ENCODE measurements at regions not wholly inside any gene's neighbourhood (a gene's known extent, or its start where the extent isn't known, plus 50 kb on each side); places are given as distances from the start of the nearest gene placed in this dataset.

- Histone ChIP-seq H2BK120ac (replicated peaks; ENCODE audit: low read depth, low read length) (no peak overlapping the region), H3K18ac (ENCODE audit: extremely low read depth, low read length) (no peak overlapping the region), H3K79me1 (ENCODE audit: low read depth, low read length) (no peaks in the 10 kb centered on the region), H2BK5ac (ENCODE audit: low read depth, low read length) (no peak overlapping the region), H4K91ac (replicated peaks; ENCODE audit: insufficient read length, low read length) (no peak overlapping the region), H3K23ac (ENCODE audit: insufficient read length) (no peak overlapping the region), H3K4ac (replicated peaks; ENCODE audit: insufficient read length, low read depth, low read length) (no peak overlapping the region), H3K4me3 (ENCODE audit: extremely low read depth in 1 of 4, insufficient read depth in 2 of 4, low read depth in 3 of 4, low read length in 4 of 4) (no peak overlapping the region), H3K14ac (ENCODE audit: insufficient read length) (no peak overlapping the region), H3K27ac (ENCODE audit: low read depth, low read length) (no peak overlapping the region), H3K9ac (replicated peaks in 1 of 4; ENCODE audit: extremely low read depth in 1 of 4, low read depth in 3 of 4, low read length in 3 of 4) (no peak overlapping the region), H4K8ac (ENCODE audit: extremely low read depth, insufficient read depth, low read length) (no peak overlapping the region), H3K79me2 (ENCODE audit: control insufficient read depth in 1 of 2, insufficient read depth in 2 of 2, low read length in 2 of 2) (no peaks in the 10 kb centered on the region), H3K4me2 (ENCODE audit: insufficient read depth in 1 of 2, low read depth in 2 of 2, low read length in 2 of 2) (no peak overlapping the region), H3K9me3 (ENCODE audit: insufficient read depth in 2 of 2, low read depth in 1 of 2, low read length in 1 of 2) (no peaks in the 10 kb centered on the region), H2AK5ac (ENCODE audit: low read depth, low read length) (no peak overlapping the region), H3K4me1 (replicated peaks in 1 of 4; ENCODE audit: control insufficient read depth in 3 of 4, insufficient read depth in 4 of 4, low read length in 3 of 4) (no peaks in the 10 kb centered on the region), H2BK20ac (ENCODE audit: low read length) (no peak overlapping the region), H2BK15ac (ENCODE audit: low read length) (no peak overlapping the region), H3K27me3 (replicated peaks in 1 of 4; ENCODE audit: control insufficient read depth in 3 of 4, extremely low read depth in 1 of 4, insufficient read depth in 3 of 4, low read length in 3 of 4) (no peaks in the 10 kb centered on the region), H4K20me1 (replicated peaks in 1 of 2; ENCODE audit: control insufficient read depth in 1 of 2, insufficient read depth in 2 of 2, low read length in 2 of 2) (no peaks in the 10 kb centered on the region), H3K36me3 (ENCODE audit: control insufficient read depth in 2 of 4, insufficient read depth in 4 of 4, low read length in 3 of 4) (no peaks in the 10 kb centered on the region), H4K5ac (ENCODE audit: insufficient read length, low read depth, low read length) (no peak overlapping the region), H2AFZ (ENCODE audit: low read length) (no peak overlapping the region), H2BK12ac (ENCODE audit: low read depth, low read length) (no peak overlapping the region), H3K23me2 (ENCODE audit: low read depth, low read length) (no peaks in the 10 kb centered on the region; the same call in 1 of the 2 replicates), H3K56ac (replicated peaks; ENCODE audit: insufficient read length, low read depth, low read length) (no peak overlapping the region)
- 77% methylated on average over 3 of the region's 3 CpGs; no CpG with 5 or more reads in 1 of the 2 experiments for WGBS, 2 experiments (ENCODE audit: extremely low coverage in 1 of 2, insufficient coverage in 1 of 2, insufficient read length in 1 of 2, insufficient replicate concordance in 2 of 2, low coverage in 1 of 2, low lambda C conversion rate in 2 of 2, missing lambda C conversion rate in 1 of 2)
- ChIA-PET POLR2A (ENCODE audit: partially characterized antibody) (no interaction called here), CTCF (ENCODE audit: partially characterized antibody) (no interaction called here)
- FAIRE-seq, result no peak
- no peak for DNase-seq (ENCODE audit: low read depth in 1 of 2, low spot score in 2 of 2)
- TF ChIP-seq KDM1A (IDR thresholded peaks at IDR 0.05; ENCODE audit: borderline replicate concordance, low read length) (no peak), RAD21 (IDR thresholded peaks at IDR 0.05 in 1 of 2, conservative IDR thresholded peaks at IDR 0.05 in 1 of 2; ENCODE audit: low read depth in 2 of 2, low read length in 2 of 2) (no peak), CHD1 (IDR thresholded peaks at IDR 0.05; ENCODE audit: low read depth, low read length) (no peak), TEAD4 (IDR thresholded peaks at IDR 0.05; ENCODE audit: low read depth, low read length) (no peak), TBP (IDR thresholded peaks at IDR 0.05; ENCODE audit: low read depth, low read length) (no peak), GTF2F1 (IDR thresholded peaks at IDR 0.05; ENCODE audit: borderline replicate concordance, low read depth, low read length) (no peak), BACH1 (IDR thresholded peaks at IDR 0.05; ENCODE audit: low read length) (no peak), HDAC6 (IDR thresholded peaks at IDR 0.05; ENCODE audit: low read depth, low read length) (no peak)
Measured at GRCh38 chr10:105793071-105793470, 1152.0 kb downstream of the SORCS3 start.
